ENCODE measurements at regions not wholly inside any gene's neighbourhood (a gene's known extent, or its start where the extent isn't known, plus 50 kb on each side); places are given as distances from the start of the nearest gene placed in this dataset.
A peak's percentile ranks its signal among the peaks of the same experiment; 100 is the strongest.

- Histone ChIP-seq H3K27ac (peak overlapping the region in 2 of 4 donors; percentile 25 to 50), H3K36me3 (replicated peaks in 1 of 2; ENCODE audit: insufficient read depth in 1 of 2, low read depth in 2 of 2) (no peaks in the 10 kb centered on the region), H3K4me1 (no peaks in the 10 kb centered on the region), H3K4me3 (no peak overlapping the region), H3K27me3 (no peaks in the 10 kb centered on the region), H3K9me3 (no peaks in the 10 kb centered on the region)
- intact Hi-C loops (cut with DNase I) = no loop called here
- DNase-seq (no peak), ATAC-seq (no peak)
- TF ChIP-seq CTCF (IDR thresholded peaks at IDR 0.05) (no peak), POLR2A (IDR thresholded peaks at IDR 0.05) (no peak)
- 88 to 91% methylated on average over 4 of the region's 4 CpGs for WGBS, 2 donors
Observed at GRCh38 chr2:46813680-46814079, 101.9 kb downstream of the MCFD2 start.

GRCh38 chr2:46813020-46813415 lies 102.6 kb downstream of the MCFD2 start:
- Histone ChIP-seq H3K27me3 (no peaks in the 10 kb centered on the region), H3K4me3 (no peak overlapping the region), H3K4me1 (no peaks in the 10 kb centered on the region), H3K9me3 (no peaks in the 10 kb centered on the region), H3K36me3 (replicated peaks in 1 of 2; ENCODE audit: insufficient read depth in 1 of 2, low read depth in 2 of 2) (no peaks in the 10 kb centered on the region), H3K27ac (peak overlapping the region in 2 of 4 donors; percentile 6 to 17)
- 89 to 91% methylated on average over 5 to 6 of the region's 6 CpGs for WGBS, 2 donors
- DNase-seq (peak in 2 of 4 donors; percentile 12 to 24), ATAC-seq (peak; percentile 3)
- intact Hi-C loops (cut with DNase I) = no loop called here
- TF ChIP-seq CTCF (IDR thresholded peaks at IDR 0.05) (no peak), POLR2A (IDR thresholded peaks at IDR 0.05) (no peak)

Measured in body of pancreas (tissue), 4 donors.